Ascending aorta (tissue), 2 donors: ENCODE measurements at regions not wholly inside any gene's neighbourhood (a gene's known extent, or its start where the extent isn't known, plus 50 kb on each side); places are given as distances from the start of the nearest gene placed in this dataset.
A peak's percentile ranks its signal among the peaks of the same experiment; 100 is the strongest.

Experiments
- DNase-seq, 2 donors: peaks; one replicate each; pipeline ENCODE4 v3.0.0-alpha.2; 2019; ENCODE audit warnings: low spot score in 2 of 2
- H3K27ac ChIP-seq, 2 donors: fragments of 200-600 bp; sonication (generic); one replicate each; pipeline ENCODE4 v1.5.1; 2016 to 2017; ENCODE audit warnings: mild to moderate bottlenecking in 1 of 2
- H3K27me3 ChIP-seq: fragments of 200-600 bp; sonication (generic); one replicate; pipeline ENCODE4 v1.5.1; 2017
- H3K36me3 ChIP-seq, 2 donors: fragments of 200-600 bp; sonication (generic); one replicate each; pipeline ENCODE4 v1.5.1; 2016
- H3K4me1 ChIP-seq, 2 donors: fragments of 200-600 bp; sonication (generic); one replicate each; pipeline ENCODE4 v1.5.1; 2016 to 2017; ENCODE audit warnings: mild to moderate bottlenecking in 1 of 2
- H3K4me3 ChIP-seq, 2 donors: fragments of 200-600 bp; sonication (generic); one replicate each; pipeline ENCODE4 v1.5.1; 2016 to 2017; ENCODE audit warnings: mild to moderate bottlenecking in 1 of 2
- H3K9me3 ChIP-seq, 2 donors: fragments of 200-600 bp; sonication (generic); one replicate each; pipeline ENCODE4 v1.5.1; 2016
- CTCF ChIP-seq, 3 experiments: fragments of 200-600 bp in 2 of 3; fragments of 450-650 bp in 1 of 3; sonication (generic) in 2 of 3; IDR thresholded peaks; one replicate each; pipeline ENCODE4 v1.5.1; 2016 to 2019; ENCODE audit warnings: antibody characterized with exemption in 3 of 3, mild to moderate bottlenecking in 1 of 3, moderate library complexity in 1 of 3
- intact Hi-C: fragments of 100-400 bp; cut with DNase I; formaldehyde crosslinking; loops from one replicate; pipeline ENCODE4 v1.15.1; 2023

GRCh38 chr1:147834181-147834580, 68.4 kb upstream of the GJA8 start:
- Histone ChIP-seq H3K36me3 (no peaks in the 10 kb centered on the region), H3K4me3 (no peak overlapping the region), H3K27me3 (no peaks in the 10 kb centered on the region), H3K4me1 (no peaks in the 10 kb centered on the region), H3K27ac (no peak overlapping the region), H3K9me3 (no peaks in the 10 kb centered on the region)
- DNase-seq = no peak
- TF ChIP-seq CTCF (IDR thresholded peaks at IDR 0.05) = no peak
- intact Hi-C loops = no loop called here

DNA sequence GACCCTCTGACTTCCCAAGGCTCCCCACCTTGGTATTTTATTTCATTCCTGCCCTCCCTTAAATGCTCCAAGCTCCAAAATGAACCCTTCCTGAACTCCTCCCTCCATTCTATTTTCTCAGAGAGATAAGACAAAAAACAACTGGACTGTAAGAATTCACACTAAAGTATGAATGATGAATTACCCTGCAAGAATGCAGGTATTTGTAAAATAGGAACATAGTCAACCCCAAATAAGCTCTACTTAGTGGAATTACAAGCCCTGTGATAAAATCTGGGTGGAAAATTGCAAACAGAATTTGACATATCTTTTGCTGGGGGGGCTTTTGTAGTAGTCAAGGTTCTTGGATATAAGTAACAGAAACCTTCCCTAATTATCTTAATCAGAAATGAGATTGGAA, 67.8 kb upstream of the GJA8 start:
- TF ChIP-seq CTCF (IDR thresholded peaks at IDR 0.05) = no peak
- intact Hi-C loops = no loop called here

GRCh38 chr1:147837129-147837963, 65.2 kb upstream of the GJA8 start:
- H3K9me3 ChIP-seq = no peaks in the 10 kb centered on the region
- DNase-seq = no peak
- H3K4me3 ChIP-seq = no peak overlapping the region
- intact Hi-C loops = no loop called here
- H3K36me3 ChIP-seq = no peaks in the 10 kb centered on the region
- H3K27me3 ChIP-seq = no peaks in the 10 kb centered on the region
- H3K27ac ChIP-seq = no peak overlapping the region
- H3K4me1 ChIP-seq = no peaks in the 10 kb centered on the region
- no peak for TF ChIP-seq CTCF (IDR thresholded peaks at IDR 0.05)

More for the DNA sequence above, 67.8 kb upstream of the GJA8 start:
- Histone ChIP-seq H3K4me1 (no peaks in the 10 kb centered on the region), H3K9me3 (no peaks in the 10 kb centered on the region), H3K36me3 (no peaks in the 10 kb centered on the region), H3K4me3 (no peak overlapping the region), H3K27me3 (no peaks in the 10 kb centered on the region), H3K27ac (no peak overlapping the region)
- no peak for DNase-seq

DNA sequence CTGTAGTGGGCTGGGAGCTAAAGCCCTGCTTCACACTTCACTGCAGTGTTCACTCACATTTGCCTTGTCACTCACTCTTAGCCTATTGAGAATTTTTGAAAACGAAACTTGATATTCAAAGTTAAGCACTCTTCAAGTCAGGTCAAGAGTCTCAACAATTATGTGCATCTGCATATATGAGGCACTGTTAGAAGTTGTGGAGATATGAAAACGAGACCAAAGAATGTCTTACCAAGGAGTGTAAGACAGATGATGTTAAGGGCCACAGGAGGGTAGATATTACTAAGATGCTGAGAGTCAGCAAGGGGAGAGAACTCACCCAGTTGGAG, 64.7 kb upstream of the GJA8 start:
- no peak overlapping the region for H3K27ac ChIP-seq
- DNase-seq = no peak
- intact Hi-C loops = no loop called here

DNA sequence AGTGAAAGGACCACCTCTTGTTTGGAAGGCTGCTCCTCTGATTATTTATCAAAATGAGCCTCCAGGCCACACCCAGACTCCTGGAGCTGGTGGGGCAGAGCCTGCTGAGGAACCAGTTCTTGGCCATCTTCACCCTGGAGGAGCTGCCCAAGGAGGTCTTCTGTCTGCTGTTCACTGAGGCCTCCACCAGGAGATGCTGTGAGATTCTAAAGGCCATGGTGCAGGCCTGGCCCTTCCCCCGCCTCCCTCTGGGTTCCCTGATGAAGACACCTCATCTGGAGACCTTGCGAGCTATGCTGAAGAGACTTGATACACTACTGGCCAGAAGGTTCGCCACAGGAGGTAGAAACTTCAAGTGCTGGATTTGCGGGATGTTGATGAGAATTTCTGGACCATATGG, 61.7 kb upstream of the GJA8 start:
- no peaks in the 10 kb centered on the region for H3K4me1 ChIP-seq
- intact Hi-C loops = no loop called here
- no peaks in the 10 kb centered on the region for H3K27me3 ChIP-seq
- H3K4me3 ChIP-seq = no peak overlapping the region
- no peak overlapping the region for H3K27ac ChIP-seq
- no peaks in the 10 kb centered on the region for H3K36me3 ChIP-seq
- TF ChIP-seq CTCF (IDR thresholded peaks at IDR 0.05) = peak in 1 of 3 experiments; percentile 9
- no peaks in the 10 kb centered on the region for H3K9me3 ChIP-seq
- no peak for DNase-seq

More for the DNA sequence above, 64.7 kb upstream of the GJA8 start:
- TF ChIP-seq CTCF (IDR thresholded peaks at IDR 0.05) = no peak
- Histone ChIP-seq H3K27me3 (no peaks in the 10 kb centered on the region), H3K9me3 (no peaks in the 10 kb centered on the region), H3K4me1 (no peaks in the 10 kb centered on the region), H3K36me3 (no peaks in the 10 kb centered on the region), H3K4me3 (no peak overlapping the region)
